ENCODE measurements at regions not wholly inside any gene's neighbourhood (a gene's known extent, or its start where the extent isn't known, plus 50 kb on each side); places are given as distances from the start of the nearest gene placed in this dataset.

DNA sequence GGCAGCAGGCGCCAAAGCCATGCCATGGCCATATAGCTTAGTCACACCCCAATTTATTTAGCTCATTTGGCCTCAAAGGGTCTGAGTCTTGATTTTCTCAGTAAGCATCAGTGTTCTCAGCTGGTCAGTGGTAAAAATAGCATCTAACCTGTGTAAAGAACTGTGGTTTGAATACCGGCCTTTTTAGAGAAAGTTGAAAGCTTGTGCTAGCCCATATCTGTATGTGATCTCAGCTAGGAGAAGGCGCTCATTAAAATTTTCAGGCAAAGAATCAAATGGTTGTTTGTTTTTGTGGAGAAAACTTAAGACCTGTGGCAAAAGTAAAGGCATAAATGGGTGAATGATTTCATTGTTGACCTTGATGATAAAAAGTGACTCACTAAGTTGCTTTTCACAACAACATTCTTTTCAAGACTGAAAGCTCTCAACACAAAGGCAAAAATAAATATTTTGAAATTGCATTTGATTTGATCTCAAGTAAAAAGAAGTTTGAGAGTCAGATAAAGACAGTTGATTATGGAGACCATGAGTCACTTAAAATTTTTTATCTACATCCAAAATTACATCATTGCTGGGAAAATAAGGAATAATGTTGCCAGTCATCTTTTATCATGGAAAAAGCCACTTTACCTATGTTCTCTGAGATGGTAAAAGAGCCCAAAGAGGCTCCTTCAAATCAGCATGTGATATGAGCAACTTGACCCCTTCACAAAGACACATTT, 128.5 kb upstream of the RGS6 start:
- Histone ChIP-seq H3K36me3 (ENCODE audit: control insufficient read depth in 2 of 2, extremely low read depth in 1 of 2, insufficient read depth in 2 of 2, low read length in 2 of 2) (no peaks in the 10 kb centered on the region), H3K9me3 (replicated peaks; ENCODE audit: control insufficient read depth, insufficient read depth, low read length) (no peaks in the 10 kb centered on the region), H3K4me3 (replicated peaks in 1 of 3; ENCODE audit: insufficient read depth in 1 of 3, low read depth in 1 of 3, low read length in 3 of 3) (no peak overlapping the region), H3K4me2 (ENCODE audit: insufficient read depth, low read length) (peak overlapping the region; percentile 40), H3K27me3 (ENCODE audit: control insufficient read depth in 2 of 2, insufficient read depth in 2 of 2, low read length in 2 of 2) (no peaks in the 10 kb centered on the region), H3K27ac (ENCODE audit: insufficient read depth, low read depth, low read length) (peak overlapping the region; percentile 75), H3K4me1 (ENCODE audit: control insufficient read depth, extremely low read depth, insufficient read depth, low read length) (peaks cover 13% of the 10 kb centered on the region), H4K20me1 (replicated peaks; ENCODE audit: control insufficient read depth, extremely low read depth, insufficient read depth, low read length) (no peaks in the 10 kb centered on the region), H3K9me1 (replicated peaks; ENCODE audit: control insufficient read depth, extremely low read depth, insufficient read depth, low read length) (no peaks in the 10 kb centered on the region), H2AFZ (ENCODE audit: low read depth, low read length) (peak overlapping the region; percentile 7), H3K79me2 (ENCODE audit: control insufficient read depth, insufficient read depth, low read length) (no peaks in the 10 kb centered on the region), H3K9ac (replicated peaks; ENCODE audit: extremely low read depth, insufficient read depth, low read length) (peak overlapping the region; percentile 27)
- CTCF ChIA-PET = interaction anchor here (1.9 to 2.4 kb wide), 2 partner anchors 51 kb away, joined by 8 read pairs; no protein-coding TSS in a partner anchor
- DNase-seq (ENCODE audit: low read depth, low spot score) = peak; percentile 79
- POLR2A ChIA-PET = no interaction called here
- TF ChIP-seq JUN (IDR thresholded peaks at IDR 0.05; ENCODE audit: borderline replicate concordance, insufficient read depth, insufficient read length, low read depth) (peak; percentile 75), FOS (IDR thresholded peaks at IDR 0.05; ENCODE audit: borderline replicate concordance, insufficient read depth, low read length) (peak; percentile 28), POLR2AphosphoS5 (IDR thresholded peaks at IDR 0.05; ENCODE audit: insufficient read depth, low read depth, low read length) (no peak)
- no TSS peak for BruUV-seq (replicated peaks)
- intact Hi-C loops (cut with micrococcal nuclease) (loop anchor here (1.0 kb wide), 1 partner anchor 23 kb away; no protein-coding TSS in a partner anchor), dilution Hi-C loops (cut with MboI; ENCODE audit: extremely low pct_ligation_motif_present, low sequenced_read_pairs) (no loop called here)
- peak; percentile 93 for FAIRE-seq

DNA sequence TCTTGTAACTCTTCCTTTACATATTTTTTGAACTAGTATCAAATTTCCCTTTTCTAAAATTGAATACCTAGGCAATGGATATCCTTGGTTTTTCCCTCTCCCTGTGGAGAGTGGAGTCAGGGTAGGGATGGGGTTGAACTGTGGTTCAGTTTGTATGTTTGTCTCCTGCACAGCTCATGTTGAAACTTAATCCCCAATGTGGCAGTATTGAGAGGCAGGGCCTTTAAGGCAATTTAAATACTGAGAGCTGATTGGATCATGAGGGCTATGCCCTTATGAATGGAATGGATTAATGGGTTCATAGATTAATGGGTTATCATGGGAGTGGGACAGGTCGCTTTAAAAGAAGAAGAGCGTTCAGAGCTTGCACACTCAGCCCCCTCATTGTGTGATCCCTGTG, 127.2 kb upstream of the RGS6 start:
- no peaks in the 10 kb centered on the region for H3K79me2 ChIP-seq (ENCODE audit: control insufficient read depth, insufficient read depth, low read length)
- ChIA-PET POLR2A (no interaction called here), CTCF (interaction anchor here (0.8 to 2.4 kb wide), 3 partner anchors 50 to 469 kb away, joined by 3 to 8 read pairs (median 3); no protein-coding TSS in a partner anchor)
- H2AFZ ChIP-seq (ENCODE audit: low read depth, low read length) = no peak overlapping the region
- peaks cover 13% of the 10 kb centered on the region for H3K4me1 ChIP-seq (ENCODE audit: control insufficient read depth, extremely low read depth, insufficient read depth, low read length)
- no TSS peak for BruUV-seq (replicated peaks)
- H3K9me1 ChIP-seq (replicated peaks; ENCODE audit: control insufficient read depth, extremely low read depth, insufficient read depth, low read length) = no peaks in the 10 kb centered on the region
- no peak for FAIRE-seq
- TF ChIP-seq EZH2 (IDR thresholded peaks at IDR 0.05; ENCODE audit: borderline replicate concordance, low read depth, low read length, severe bottlenecking) (no peak), POLR2A (IDR thresholded peaks at IDR 0.05; ENCODE audit: low read depth, low read length) (no peak), MYC (IDR thresholded peaks at IDR 0.05; ENCODE audit: low read depth, low read length) (no peak), JUN (IDR thresholded peaks at IDR 0.05; ENCODE audit: borderline replicate concordance, insufficient read depth, insufficient read length, low read depth) (no peak), POLR2AphosphoS5 (IDR thresholded peaks at IDR 0.05; ENCODE audit: insufficient read depth, low read depth, low read length) (no peak), FOS (IDR thresholded peaks at IDR 0.05; ENCODE audit: borderline replicate concordance, insufficient read depth, low read length) (no peak), GATA2 (IDR thresholded peaks at IDR 0.05; ENCODE audit: insufficient read depth, insufficient read length, low read depth, low read length) (no peak)
- TF ChIP-seq, protein P1, sequence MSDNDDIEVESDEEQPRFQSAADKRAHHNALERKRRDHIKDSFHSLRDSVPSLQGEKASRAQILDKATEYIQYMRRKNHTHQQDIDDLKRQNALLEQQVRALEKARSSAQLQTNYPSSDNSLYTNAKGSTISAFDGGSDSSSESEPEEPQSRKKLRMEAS (IDR thresholded peaks at IDR 0.05; ENCODE audit: insufficient read depth, insufficient read length) = no peak
- TF ChIP-seq, protein P2, sequence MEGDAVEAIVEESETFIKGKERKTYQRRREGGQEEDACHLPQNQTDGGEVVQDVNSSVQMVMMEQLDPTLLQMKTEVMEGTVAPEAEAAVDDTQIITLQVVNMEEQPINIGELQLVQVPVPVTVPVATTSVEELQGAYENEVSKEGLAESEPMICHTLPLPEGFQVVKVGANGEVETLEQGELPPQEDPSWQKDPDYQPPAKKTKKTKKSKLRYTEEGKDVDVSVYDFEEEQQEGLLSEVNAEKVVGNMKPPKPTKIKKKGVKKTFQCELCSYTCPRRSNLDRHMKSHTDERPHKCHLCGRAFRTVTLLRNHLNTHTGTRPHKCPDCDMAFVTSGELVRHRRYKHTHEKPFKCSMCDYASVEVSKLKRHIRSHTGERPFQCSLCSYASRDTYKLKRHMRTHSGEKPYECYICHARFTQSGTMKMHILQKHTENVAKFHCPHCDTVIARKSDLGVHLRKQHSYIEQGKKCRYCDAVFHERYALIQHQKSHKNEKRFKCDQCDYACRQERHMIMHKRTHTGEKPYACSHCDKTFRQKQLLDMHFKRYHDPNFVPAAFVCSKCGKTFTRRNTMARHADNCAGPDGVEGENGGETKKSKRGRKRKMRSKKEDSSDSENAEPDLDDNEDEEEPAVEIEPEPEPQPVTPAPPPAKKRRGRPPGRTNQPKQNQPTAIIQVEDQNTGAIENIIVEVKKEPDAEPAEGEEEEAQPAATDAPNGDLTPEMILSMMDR (IDR thresholded peaks at IDR 0.05; ENCODE audit: extremely low read depth in 1 of 2, insufficient read depth in 1 of 2, low read depth in 1 of 2, low read length in 2 of 2) = no peak
- no peaks in the 10 kb centered on the region for H4K20me1 ChIP-seq (replicated peaks; ENCODE audit: control insufficient read depth, extremely low read depth, insufficient read depth, low read length)
- dilution Hi-C loops (cut with MboI; ENCODE audit: extremely low pct_ligation_motif_present, low sequenced_read_pairs) = no loop called here
- intact Hi-C loops (cut with micrococcal nuclease) = no loop called here
- H3K9ac ChIP-seq (replicated peaks; ENCODE audit: extremely low read depth, insufficient read depth, low read length) = no peak overlapping the region
- no peaks in the 10 kb centered on the region for H3K36me3 ChIP-seq (ENCODE audit: control insufficient read depth in 2 of 2, extremely low read depth in 1 of 2, insufficient read depth in 2 of 2, low read length in 2 of 2)
- H3K9me3 ChIP-seq (replicated peaks; ENCODE audit: control insufficient read depth, insufficient read depth, low read length) = no peaks in the 10 kb centered on the region
- H3K27me3 ChIP-seq (ENCODE audit: control insufficient read depth in 2 of 2, insufficient read depth in 2 of 2, low read length in 2 of 2) = no peaks in the 10 kb centered on the region
- no peak for DNase-seq (ENCODE audit: low read depth, low spot score)
- no peak overlapping the region for H3K27ac ChIP-seq (ENCODE audit: insufficient read depth, low read depth, low read length)
- no peak overlapping the region for H3K4me2 ChIP-seq (ENCODE audit: insufficient read depth, low read length)
- H3K4me3 ChIP-seq (replicated peaks in 1 of 3; ENCODE audit: insufficient read depth in 1 of 3, low read depth in 1 of 3, low read length in 3 of 3) = no peak overlapping the region
